H1 (cell line): ENCODE measurements at regions not wholly inside any gene's neighbourhood (a gene's known extent, or its start where the extent isn't known, plus 50 kb on each side); places are given as distances from the start of the nearest gene placed in this dataset.

ENCODE experiments used
- CTCF ChIA-PET: fragments of 300-600 bp; sonication (Branson Sonifier 250); formaldehyde crosslinking; loops from one replicate; lab custom pipeline; 2021; ENCODE audit not compliant: partially characterized antibody; lab: Charles Lee
- POLR2A ChIA-PET: fragments of 300-600 bp; sonication (Branson Sonifier 250); formaldehyde crosslinking; loops from one replicate; lab custom pipeline; 2021; ENCODE audit warnings: inconsistent platforms; ENCODE audit not compliant: partially characterized antibody; lab: Charles Lee
- DNase-seq, 2 experiments: peaks; one replicate each; pipeline versions ENCODE4 v3.0.0 to v3.0.0-alpha.2; 2010 to 2022; ENCODE audit warnings: low spot score in 2 of 2, low read depth in 1 of 2, mixed read lengths in 1 of 2
- FAIRE-seq: peaks from 2 replicates; lab custom pipeline; 2011; peaks lifted over from hg19 to GRCh38; lab: Jason Lieb, UNC
- H2AFZ ChIP-seq: 2 replicates; pipeline ENCODE4 v1.8.1; 2012; ENCODE audit warnings: low read length, inconsistent platforms
- H2AK5ac ChIP-seq: 2 replicates; pipeline ENCODE4 v1.6.1; 2013; ENCODE audit warnings: low read depth, low read length
- H2BK120ac ChIP-seq: replicated peaks from 2 replicates; pipeline ENCODE3; 2013; ENCODE audit warnings: low read depth, low read length, inconsistent platforms
- H2BK12ac ChIP-seq: 2 replicates; pipeline ENCODE4 v1.6.1; 2013; ENCODE audit warnings: low read depth, low read length
- H2BK15ac ChIP-seq: 2 replicates; pipeline ENCODE4 v1.6.1; 2013; ENCODE audit warnings: low read length
- H2BK20ac ChIP-seq: 2 replicates; pipeline ENCODE4 v1.6.1; 2013; ENCODE audit warnings: low read length
- H2BK5ac ChIP-seq: 2 replicates; pipeline ENCODE4 v1.6.1; 2013; ENCODE audit warnings: low read depth, low read length
- H3K14ac ChIP-seq: 2 replicates; pipeline ENCODE4 v1.6.1; 2013; ENCODE audit warnings: inconsistent platforms; ENCODE audit not compliant: insufficient read length
- H3K18ac ChIP-seq: 2 replicates; pipeline ENCODE4 v1.6.1; 2013; ENCODE audit warnings: low read length; ENCODE audit errors: extremely low read depth
- H3K23ac ChIP-seq: 2 replicates; pipeline ENCODE4 v1.6.1; 2013; ENCODE audit warnings: inconsistent platforms; ENCODE audit not compliant: insufficient read length
- H3K23me2 ChIP-seq: 2 replicates; pipeline ENCODE4 v1.6.1; 2013; ENCODE audit warnings: low read depth, low read length
- H3K27ac ChIP-seq: 2 replicates; pipeline ENCODE4 v1.6.1; 2011; ENCODE audit warnings: low read depth, low read length, inconsistent platforms
- H3K27me3 ChIP-seq, 4 experiments: replicated peaks in 1 of 4; 1 replicate in 1 of 4; 2 replicates in 3 of 4; pipeline versions ENCODE4 v1.6.1 to v1.8.1; 2011 to 2013; ENCODE audit warnings: low read length in 3 of 4, mild to moderate bottlenecking in 3 of 4, inconsistent platforms in 2 of 4, mixed read lengths in 2 of 4, moderate library complexity in 1 of 4; ENCODE audit not compliant: control insufficient read depth in 3 of 4, insufficient read depth in 3 of 4; ENCODE audit errors: extremely low read depth in 1 of 4
- H3K36me3 ChIP-seq, 4 experiments: 2 replicates each; pipeline versions ENCODE4 v1.6.1 to v1.8.1; 2011 to 2013; ENCODE audit warnings: mild to moderate bottlenecking in 4 of 4, low read length in 3 of 4, moderate library complexity in 2 of 4, control low read depth in 1 of 4, inconsistent platforms in 1 of 4; ENCODE audit not compliant: insufficient read depth in 4 of 4, control insufficient read depth in 2 of 4
- H3K4ac ChIP-seq: replicated peaks from 2 replicates; pipeline ENCODE3; 2013; ENCODE audit warnings: low read length, low read depth, mixed read lengths, inconsistent platforms; ENCODE audit not compliant: insufficient read length
- H3K4me1 ChIP-seq, 4 experiments: replicated peaks in 1 of 4; 1 replicate in 1 of 4; 2 replicates in 3 of 4; pipeline versions ENCODE4 v1.6.1 to v1.8.1; 2011 to 2013; ENCODE audit warnings: low read length in 3 of 4, inconsistent platforms in 2 of 4, mixed read lengths in 1 of 4; ENCODE audit not compliant: insufficient read depth in 4 of 4, control insufficient read depth in 3 of 4
- H3K4me2 ChIP-seq, 2 experiments: 2 replicates each; pipeline versions ENCODE4 v1.6.1 to v1.8.1; 2011 to 2013; ENCODE audit warnings: low read depth in 2 of 2, low read length in 2 of 2, control low read depth in 1 of 2, inconsistent platforms in 1 of 2, mild to moderate bottlenecking in 1 of 2; ENCODE audit not compliant: insufficient read depth in 1 of 2
- H3K4me3 ChIP-seq, 4 experiments: fragments of 200-600, 300-600 bp in 1 of 4; sonication (generic), shearing (Covaris generic), sonication (Bioruptor Twin) in 1 of 4; 2 replicates each; pipeline versions ENCODE4 v1.5.1 to v1.8.1; 2011 to 2016; ENCODE audit warnings: low read length in 4 of 4, low read depth in 3 of 4, control low read depth in 2 of 4, inconsistent platforms in 2 of 4, mild to moderate bottlenecking in 2 of 4, mixed read lengths in 1 of 4, moderate library complexity in 1 of 4; ENCODE audit not compliant: insufficient read depth in 2 of 4; ENCODE audit errors: extremely low read depth in 1 of 4
- H3K56ac ChIP-seq: replicated peaks from 2 replicates; pipeline ENCODE3; 2013; ENCODE audit warnings: low read depth, mild to moderate bottlenecking, mixed read lengths, low read length, inconsistent platforms; ENCODE audit not compliant: insufficient read length
- H3K79me1 ChIP-seq: 2 replicates; pipeline ENCODE4 v1.6.1; 2013; ENCODE audit warnings: low read depth, low read length, control low read depth
- H3K79me2 ChIP-seq, 2 experiments: 2 replicates each; pipeline versions ENCODE4 v1.6.1 to v1.8.1; 2012 to 2013; ENCODE audit warnings: low read length in 2 of 2, mild to moderate bottlenecking in 2 of 2, inconsistent platforms in 1 of 2; ENCODE audit not compliant: insufficient read depth in 2 of 2, control insufficient read depth in 1 of 2
- H3K9ac ChIP-seq, 4 experiments: replicated peaks in 1 of 4; 1 replicate in 1 of 4; 2 replicates in 3 of 4; pipeline versions ENCODE4 v1.6.1 to v1.8.1; 2011 to 2013; ENCODE audit warnings: low read depth in 3 of 4, low read length in 3 of 4, control low read depth in 2 of 4, mild to moderate bottlenecking in 2 of 4, moderate library complexity in 2 of 4, inconsistent platforms in 1 of 4; ENCODE audit errors: extremely low read depth in 1 of 4
- H3K9me3 ChIP-seq, 2 experiments: 2 replicates each; pipeline versions ENCODE4 v1.6.1 to v1.8.1; 2012 to 2013; ENCODE audit warnings: mild to moderate bottlenecking in 2 of 2, moderate library complexity in 2 of 2, control low read depth in 1 of 2, inconsistent platforms in 1 of 2, low read depth in 1 of 2, low read length in 1 of 2, mixed read lengths in 1 of 2; ENCODE audit not compliant: insufficient read depth in 2 of 2
- H4K20me1 ChIP-seq, 2 experiments: replicated peaks in 1 of 2; 2 replicates each; pipeline versions ENCODE3 to v1.8.1; 2011 to 2013; ENCODE audit warnings: inconsistent platforms in 2 of 2, low read length in 2 of 2, mild to moderate bottlenecking in 1 of 2; ENCODE audit not compliant: insufficient read depth in 2 of 2, control insufficient read depth in 1 of 2
- H4K5ac ChIP-seq: 2 replicates; pipeline ENCODE4 v1.6.1; 2013; ENCODE audit warnings: low read length, low read depth, mixed read lengths, inconsistent platforms; ENCODE audit not compliant: insufficient read length
- H4K8ac ChIP-seq: 2 replicates; pipeline ENCODE4 v1.8.0; 2013; ENCODE audit warnings: mild to moderate bottlenecking, moderate library complexity, low read length, inconsistent platforms; ENCODE audit not compliant: insufficient read depth; ENCODE audit errors: extremely low read depth
- H4K91ac ChIP-seq: replicated peaks from 2 replicates; pipeline ENCODE3; 2013; ENCODE audit warnings: low read length, mixed read lengths, inconsistent platforms; ENCODE audit not compliant: insufficient read length
- ATF2 ChIP-seq: IDR thresholded peaks from 2 replicates; pipeline ENCODE4 v1.6.1; 2012; ENCODE audit warnings: low read length, inconsistent platforms
- BCL11A ChIP-seq, 2 experiments: IDR thresholded peaks; one replicate each; pipeline ENCODE4 v1.6.1; 2011; ENCODE audit warnings: low read depth in 2 of 2, low read length in 2 of 2, mild to moderate bottlenecking in 2 of 2
- RFX5 ChIP-seq: IDR thresholded peaks from 2 replicates; pipeline ENCODE4 v1.6.1; 2011; ENCODE audit warnings: low read depth, low read length, improper control_type of control experiment, borderline replicate concordance
- TBP ChIP-seq: IDR thresholded peaks from 2 replicates; pipeline ENCODE4 v1.6.1; 2011; ENCODE audit warnings: low read depth, low read length, improper control_type of control experiment
- TEAD4 ChIP-seq: IDR thresholded peaks from 2 replicates; pipeline ENCODE4 v1.6.1; 2012; ENCODE audit warnings: low read depth, low read length, inconsistent platforms, mixed read lengths
- WGBS, 2 experiments: shearing (Covaris generic) in 1 of 2; methylation state at CpG; one replicate each; pipeline versions ENCODE4 v1.1.6 to v1.1.7; 2013 to 2015; ENCODE audit warnings: low lambda C conversion rate in 2 of 2, mixed read lengths in 2 of 2, inconsistent platforms in 1 of 2, low coverage in 1 of 2, missing lambda C conversion rate in 1 of 2; ENCODE audit not compliant: insufficient replicate concordance in 2 of 2, insufficient coverage in 1 of 2, insufficient read length in 1 of 2; ENCODE audit errors: extremely low coverage in 1 of 2, missing lambda C conversion rate in 1 of 2; 5-methylcytosine and 5-hydroxymethylcytosine counted together

- no peaks in the 10 kb centered on the region for H3K79me1 ChIP-seq
- H3K23ac ChIP-seq = no peak overlapping the region
- H3K27ac ChIP-seq = no peak overlapping the region
- DNase-seq = no peak
- no peak overlapping the region for H3K4ac ChIP-seq
- no peaks in the 10 kb centered on the region for H3K36me3 ChIP-seq
- no peak overlapping the region for H3K9ac ChIP-seq
- no peak overlapping the region for H2BK20ac ChIP-seq
- H3K4me2 ChIP-seq = no peak overlapping the region
- H3K27me3 ChIP-seq = no peaks in the 10 kb centered on the region
- no peak overlapping the region for H2BK5ac ChIP-seq
- no peak overlapping the region for H2BK120ac ChIP-seq
- H3K4me1 ChIP-seq = peaks cover 0 to 5% (median under 1%) of the 10 kb centered on the region in 4 experiments; a peak in 2 of 7 replicates
- H4K5ac ChIP-seq = no peak overlapping the region
- no peak overlapping the region for H4K91ac ChIP-seq
- no peak overlapping the region for H2BK15ac ChIP-seq
- H2AFZ ChIP-seq = peak overlapping the region; percentile 42; the same call in 1 of the 2 replicates
- H3K79me2 ChIP-seq = no peaks in the 10 kb centered on the region
- peaks cover 2% of the 10 kb centered on the region in 2 experiments; a peak in 1 of 4 replicates for H3K9me3 ChIP-seq
- no peak overlapping the region for H3K4me3 ChIP-seq
- POLR2A ChIA-PET = no interaction called here
- H3K18ac ChIP-seq = no peak overlapping the region
- no peaks in the 10 kb centered on the region for H3K23me2 ChIP-seq
- no peak overlapping the region for H4K8ac ChIP-seq
- H2BK12ac ChIP-seq = no peak overlapping the region
- no peak overlapping the region for H3K14ac ChIP-seq
- CTCF ChIA-PET = no interaction called here
- 72% methylated on average over 4 of the region's 4 CpGs; no CpG with 5 or more reads in 1 of the 2 experiments for WGBS, 2 experiments
- TF ChIP-seq TBP (no peak), TEAD4 (peak; percentile 29; the same call in 1 of the 2 replicates), ATF2 (no peak), BCL11A (IDR thresholded peaks at IDR 0.05; ENCODE audit: low read depth in 2 of 2, low read length in 2 of 2) (no peak), RFX5 (no peak)
- H2AK5ac ChIP-seq = no peak overlapping the region
- FAIRE-seq = peak; percentile 63
- no peaks in the 10 kb centered on the region for H4K20me1 ChIP-seq
- H3K56ac ChIP-seq = no peak overlapping the region
These were observed 741.1 kb downstream of the DIAPH3 start for GRCh38 chr13:59422646-59423045.
